Chondrocyte (in vitro differentiated cells): ENCODE measurements at regions not wholly inside any gene's neighbourhood (a gene's known extent, or its start where the extent isn't known, plus 50 kb on each side); places are given as distances from the start of the nearest gene placed in this dataset.

Experiments
- DNase-seq: peaks from one replicate; pipeline ENCODE4 v3.0.0; 2021; ENCODE audit warnings: mixed read lengths, low spot score
- H3K27ac Mint-ChIP-seq: one replicate; pipeline ENCODE4 v1.8.0; 2021; ENCODE audit warnings: mild to moderate bottlenecking, moderate library complexity, mixed read lengths; ENCODE audit not compliant: unreplicated experiment
- H3K27me3 Mint-ChIP-seq: 2 replicates; pipeline ENCODE4 v1.8.0; 2021; ENCODE audit warnings: low read depth, mixed read lengths
- H3K36me3 Mint-ChIP-seq: 2 replicates; pipeline ENCODE4 v1.8.0; 2021; ENCODE audit warnings: low read depth, mixed read lengths
- H3K4me1 Mint-ChIP-seq: 2 replicates; pipeline ENCODE4 v1.8.0; 2021; ENCODE audit warnings: low read depth, mild to moderate bottlenecking, mixed read lengths
- H3K4me3 Mint-ChIP-seq: one replicate; pipeline ENCODE4 v1.8.0; 2021; ENCODE audit warnings: mild to moderate bottlenecking, moderate library complexity, mixed read lengths; ENCODE audit not compliant: unreplicated experiment
- H3K9me3 Mint-ChIP-seq: 2 replicates; pipeline ENCODE4 v1.8.0; 2021; ENCODE audit warnings: low read depth, mixed read lengths
- CTCF ChIP-seq: fragments of 200-600 bp; sonication (generic); IDR thresholded peaks from 2 replicates; pipeline ENCODE4 v1.5.0; 2021; ENCODE audit warnings: antibody characterized with exemption, mild to moderate bottlenecking, moderate library complexity

DNA sequence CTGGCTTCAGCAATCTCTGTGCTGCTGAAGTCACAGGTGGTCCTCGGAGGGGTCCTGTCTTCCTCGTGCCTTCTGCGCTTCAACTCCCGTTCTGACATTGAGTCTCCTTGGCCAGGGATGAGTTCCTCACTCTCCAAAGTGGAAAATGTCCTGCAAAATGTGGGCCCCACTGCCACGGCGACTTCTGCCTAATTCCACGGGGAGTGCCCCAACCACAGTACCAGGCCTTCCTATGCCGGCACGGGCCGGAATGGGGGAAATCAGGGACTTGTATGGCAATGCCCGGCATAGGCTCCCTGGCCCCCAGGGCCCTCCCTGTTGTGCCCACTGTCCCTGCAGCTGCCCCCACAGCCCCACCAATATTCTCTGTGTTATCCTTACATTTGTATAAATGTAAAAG lies 420.5 kb downstream of the TCERG1L start:
- no peaks in the 10 kb centered on the region for H3K4me1 Mint-ChIP-seq
- H3K27ac Mint-ChIP-seq, result no peak overlapping the region
- H3K27me3 Mint-ChIP-seq, result no peaks in the 10 kb centered on the region
- DNase-seq, result no peak
- TF ChIP-seq CTCF, result no peak
- H3K36me3 Mint-ChIP-seq, result no peaks in the 10 kb centered on the region
- no peak overlapping the region for H3K4me3 Mint-ChIP-seq
- peaks cover 18% of the 10 kb centered on the region for H3K9me3 Mint-ChIP-seq

- no peak overlapping the region for H3K27ac Mint-ChIP-seq
- H3K27me3 Mint-ChIP-seq, result no peaks in the 10 kb centered on the region
- no peaks in the 10 kb centered on the region for H3K36me3 Mint-ChIP-seq
- H3K4me1 Mint-ChIP-seq, result no peaks in the 10 kb centered on the region
- no peak for TF ChIP-seq CTCF
- peaks cover 24% of the 10 kb centered on the region for H3K9me3 Mint-ChIP-seq
- DNase-seq, result no peak
- no peak overlapping the region for H3K4me3 Mint-ChIP-seq
Observed at GRCh38 chr10:130894471-130894870, 417.1 kb downstream of the TCERG1L start.

GRCh38 chr10:130895161-130895560 lies 416.4 kb downstream of the TCERG1L start:
- TF ChIP-seq CTCF, result no peak
- peaks cover 23% of the 10 kb centered on the region for H3K9me3 Mint-ChIP-seq
- no peaks in the 10 kb centered on the region for H3K36me3 Mint-ChIP-seq
- H3K27ac Mint-ChIP-seq, result no peak overlapping the region
- no peaks in the 10 kb centered on the region for H3K27me3 Mint-ChIP-seq
- H3K4me1 Mint-ChIP-seq, result no peaks in the 10 kb centered on the region
- no peak overlapping the region for H3K4me3 Mint-ChIP-seq
- DNase-seq, result no peak

DNA sequence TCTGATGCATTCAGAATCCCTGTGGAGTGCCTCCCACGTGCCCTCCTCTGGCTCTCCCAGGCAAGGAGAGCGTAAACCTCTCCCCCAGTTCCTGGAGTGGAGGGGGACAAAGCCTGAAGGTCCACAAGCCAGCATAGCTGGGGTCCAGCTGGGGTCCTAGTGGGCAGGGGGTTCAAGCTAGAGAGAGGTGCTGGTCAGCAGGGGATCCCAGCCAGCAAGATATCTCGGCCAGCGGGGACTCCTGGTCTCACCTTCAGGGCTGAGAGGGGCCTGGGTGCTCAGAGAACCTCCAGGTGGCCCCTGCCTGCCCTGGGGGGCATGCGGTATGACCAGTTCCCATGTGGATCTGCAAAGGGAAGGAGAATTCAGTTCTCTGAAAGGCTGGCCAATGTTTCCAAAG lies 413.7 kb downstream of the TCERG1L start:
- TF ChIP-seq CTCF, result no peak
- H3K9me3 Mint-ChIP-seq, result peaks cover 19% of the 10 kb centered on the region
- H3K4me1 Mint-ChIP-seq, result no peaks in the 10 kb centered on the region
- H3K27ac Mint-ChIP-seq, result no peak overlapping the region
- H3K4me3 Mint-ChIP-seq, result no peak overlapping the region
- no peaks in the 10 kb centered on the region for H3K27me3 Mint-ChIP-seq
- no peaks in the 10 kb centered on the region for H3K36me3 Mint-ChIP-seq
- no peak for DNase-seq

- no peaks in the 10 kb centered on the region for H3K36me3 Mint-ChIP-seq
- DNase-seq, result no peak
- no peak overlapping the region for H3K4me3 Mint-ChIP-seq
- no peak overlapping the region for H3K27ac Mint-ChIP-seq
- no peak for TF ChIP-seq CTCF
- H3K9me3 Mint-ChIP-seq, result peaks cover 19% of the 10 kb centered on the region
- no peaks in the 10 kb centered on the region for H3K4me1 Mint-ChIP-seq
- no peaks in the 10 kb centered on the region for H3K27me3 Mint-ChIP-seq
Observed at GRCh38 chr10:130898381-130898780, 413.1 kb downstream of the TCERG1L start.
